ENCODE measurements at regions not wholly inside any gene's neighbourhood (a gene's known extent, or its start where the extent isn't known, plus 50 kb on each side); places are given as distances from the start of the nearest gene placed in this dataset.

GRCh38 chr10:43820663-43821062 is 172.0 kb upstream of the ZNF32 start:
- no peak for DNase-seq (ENCODE audit: low read depth)
- TF ChIP-seq, protein P1, sequence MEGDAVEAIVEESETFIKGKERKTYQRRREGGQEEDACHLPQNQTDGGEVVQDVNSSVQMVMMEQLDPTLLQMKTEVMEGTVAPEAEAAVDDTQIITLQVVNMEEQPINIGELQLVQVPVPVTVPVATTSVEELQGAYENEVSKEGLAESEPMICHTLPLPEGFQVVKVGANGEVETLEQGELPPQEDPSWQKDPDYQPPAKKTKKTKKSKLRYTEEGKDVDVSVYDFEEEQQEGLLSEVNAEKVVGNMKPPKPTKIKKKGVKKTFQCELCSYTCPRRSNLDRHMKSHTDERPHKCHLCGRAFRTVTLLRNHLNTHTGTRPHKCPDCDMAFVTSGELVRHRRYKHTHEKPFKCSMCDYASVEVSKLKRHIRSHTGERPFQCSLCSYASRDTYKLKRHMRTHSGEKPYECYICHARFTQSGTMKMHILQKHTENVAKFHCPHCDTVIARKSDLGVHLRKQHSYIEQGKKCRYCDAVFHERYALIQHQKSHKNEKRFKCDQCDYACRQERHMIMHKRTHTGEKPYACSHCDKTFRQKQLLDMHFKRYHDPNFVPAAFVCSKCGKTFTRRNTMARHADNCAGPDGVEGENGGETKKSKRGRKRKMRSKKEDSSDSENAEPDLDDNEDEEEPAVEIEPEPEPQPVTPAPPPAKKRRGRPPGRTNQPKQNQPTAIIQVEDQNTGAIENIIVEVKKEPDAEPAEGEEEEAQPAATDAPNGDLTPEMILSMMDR (IDR thresholded peaks at IDR 0.05; ENCODE audit: control insufficient read depth, insufficient read depth, low read depth, low read length, missing control alignments): no peak
- H3K4me3 ChIP-seq (ENCODE audit: control insufficient read depth, low read depth, low read length): no peak overlapping the region

DNA sequence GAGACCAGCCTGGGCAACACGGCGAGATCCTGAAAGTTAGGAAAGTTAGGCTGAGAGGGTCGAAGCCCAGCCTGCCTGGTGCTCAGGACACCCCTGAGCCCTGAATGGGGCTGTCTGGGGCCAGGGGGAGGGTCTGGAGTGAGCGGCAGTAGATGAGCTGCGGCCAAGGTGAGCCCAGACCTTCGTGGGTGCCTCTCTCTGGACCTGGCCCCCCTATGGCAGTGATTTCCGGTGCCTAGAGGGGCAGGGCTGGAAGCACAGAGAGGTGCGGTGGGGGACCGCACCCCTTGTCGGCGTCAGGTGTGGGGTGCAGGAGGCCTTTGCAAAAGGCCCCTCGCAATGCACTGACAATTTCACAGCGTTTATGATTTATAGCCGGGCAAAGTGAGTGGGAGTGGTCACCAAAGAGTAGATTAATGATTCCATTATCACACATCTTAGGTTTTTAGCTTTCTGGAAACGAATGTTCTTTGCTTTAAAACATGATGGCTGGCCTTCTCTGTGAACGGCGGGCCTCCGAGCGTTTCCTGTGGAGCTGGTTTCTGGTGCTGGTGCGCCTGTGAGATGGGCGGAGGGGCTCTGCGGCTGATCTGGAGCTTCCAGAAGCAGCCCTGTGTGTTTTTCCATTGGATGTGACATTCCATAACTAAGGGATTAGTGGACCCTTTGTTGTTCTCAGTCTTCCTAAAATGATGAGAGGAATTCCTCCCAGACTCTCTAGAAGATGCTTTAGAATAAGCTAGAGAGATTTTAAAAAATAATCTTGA is 171.0 kb upstream of the ZNF32 start:
- TF ChIP-seq, protein P1 (IDR thresholded peaks at IDR 0.05; ENCODE audit: control insufficient read depth, insufficient read depth, low read depth, low read length, missing control alignments): no peak
- H3K4me3 ChIP-seq (ENCODE audit: control insufficient read depth, low read depth, low read length): no peak overlapping the region
- no peak for DNase-seq (ENCODE audit: low read depth)

- TF ChIP-seq, protein P1 (IDR thresholded peaks at IDR 0.05; ENCODE audit: control insufficient read depth, insufficient read depth, low read depth, low read length, missing control alignments): no peak
- DNase-seq (ENCODE audit: low read depth): no peak
- H3K4me3 ChIP-seq (ENCODE audit: control insufficient read depth, low read depth, low read length): no peak overlapping the region
These were observed 170.0 kb upstream of the ZNF32 start for GRCh38 chr10:43818687-43819086.

- no peak overlapping the region for H3K4me3 ChIP-seq (ENCODE audit: control insufficient read depth, low read depth, low read length)
- DNase-seq (ENCODE audit: low read depth): peak; percentile 44
- TF ChIP-seq, protein P1 (IDR thresholded peaks at IDR 0.05; ENCODE audit: control insufficient read depth, insufficient read depth, low read depth, low read length, missing control alignments): no peak
These were observed 168.7 kb upstream of the ZNF32 start for GRCh38 chr10:43817368-43817767.

DNA sequence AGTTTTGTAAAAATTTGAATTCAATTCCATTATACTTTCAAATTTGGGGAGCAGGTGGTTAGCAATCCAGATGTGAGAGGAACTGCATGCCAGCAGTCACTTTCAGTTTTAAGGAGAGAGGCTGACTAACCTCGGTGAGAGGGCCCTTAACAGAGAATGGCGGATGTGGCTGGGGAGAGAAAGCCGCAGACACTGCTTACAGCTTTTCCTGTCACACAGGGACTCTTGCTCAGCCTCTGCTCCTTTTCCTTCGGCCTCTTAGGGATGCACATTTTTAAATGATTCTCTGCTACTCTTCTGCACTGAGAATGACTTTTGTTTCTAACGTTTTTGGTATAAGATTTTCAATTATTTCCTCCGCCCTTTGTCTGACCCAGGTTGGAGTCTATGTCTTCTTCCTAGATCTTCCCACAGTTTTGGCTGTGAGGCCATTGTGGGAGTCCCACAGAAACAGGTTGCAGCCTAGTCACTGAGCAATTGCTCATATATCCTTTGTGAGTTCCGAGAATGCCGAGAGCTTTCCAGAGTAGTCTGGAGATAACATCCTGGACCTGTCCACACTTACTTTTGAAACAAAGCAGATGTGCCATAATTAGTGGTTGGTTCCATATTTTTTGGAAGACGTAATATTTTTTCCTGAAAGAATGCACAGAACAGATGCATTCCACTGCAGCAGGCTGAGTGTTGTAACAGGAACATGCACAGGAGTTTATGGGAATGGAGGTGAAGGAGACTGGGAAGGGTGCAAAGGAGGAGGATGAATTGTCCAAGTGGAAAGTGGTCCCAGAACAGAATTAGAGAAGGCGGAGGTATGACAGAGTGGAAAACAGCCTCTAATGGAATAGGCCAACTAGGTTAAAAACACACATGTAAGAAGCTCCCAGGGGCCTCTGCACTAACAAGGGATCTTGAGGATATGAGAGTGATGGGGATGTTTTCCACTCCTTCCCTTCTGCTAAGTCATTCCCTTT is 168.0 kb upstream of the ZNF32 start:
- H3K4me3 ChIP-seq (ENCODE audit: control insufficient read depth, low read depth, low read length): no peak overlapping the region
- TF ChIP-seq, protein P1 (IDR thresholded peaks at IDR 0.05; ENCODE audit: control insufficient read depth, insufficient read depth, low read depth, low read length, missing control alignments): no peak
- peak; percentile 89 for DNase-seq (ENCODE audit: low read depth)

GRCh38 chr10:43815181-43815885 is 166.7 kb upstream of the ZNF32 start:
- no peak overlapping the region for H3K4me3 ChIP-seq (ENCODE audit: control insufficient read depth, low read depth, low read length)
- no peak for DNase-seq (ENCODE audit: low read depth)

More at GRCh38 chr10:43815181-43815885, 166.7 kb upstream of the ZNF32 start:
- TF ChIP-seq, protein P1 (IDR thresholded peaks at IDR 0.05; ENCODE audit: control insufficient read depth, insufficient read depth, low read depth, low read length, missing control alignments): no peak
